HG02981 (cell line): ENCODE measurements at regions not wholly inside any gene's neighbourhood (a gene's known extent, or its start where the extent isn't known, plus 50 kb on each side); places are given as distances from the start of the nearest gene placed in this dataset.

Experiments
- ATAC-seq: cut with Tn5 transposase; IDR thresholded peaks from one replicate; pipeline ENCODE4 v1.9.1; 2021; ENCODE audit warnings: mild to moderate bottlenecking, moderate library complexity; ENCODE audit not compliant: unreplicated experiment

- no peak for ATAC-seq
Measured at GRCh38 chr5:174229514-174230370, 184.2 kb downstream of the NSG2 start.

- ATAC-seq, result no peak
Measured at GRCh38 chr5:174231956-174232487, 186.5 kb downstream of the NSG2 start.

DNA sequence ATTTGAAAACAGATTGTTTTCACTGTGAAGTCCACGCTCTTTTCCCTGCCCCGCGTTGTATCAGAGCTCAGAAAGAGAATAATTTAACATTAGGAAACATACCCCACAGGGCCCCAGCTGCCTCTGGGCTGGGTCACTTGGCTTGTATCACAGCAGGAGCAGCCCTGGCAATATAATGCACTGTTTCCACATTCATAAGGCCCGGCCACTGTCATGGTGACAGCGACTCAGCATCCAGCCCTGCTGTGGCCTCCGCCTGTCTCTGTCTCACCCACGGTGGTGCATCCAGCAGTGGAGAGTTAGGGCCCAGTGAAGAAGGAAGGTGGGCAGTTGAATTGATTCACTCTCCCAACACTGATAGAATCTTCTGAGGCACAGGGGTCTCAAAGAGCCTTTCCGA lies 188.9 kb downstream of the NSG2 start:
- no peak for ATAC-seq

GRCh38 chr5:174235221-174236011 lies 189.9 kb downstream of the NSG2 start:
- no peak for ATAC-seq

DNA sequence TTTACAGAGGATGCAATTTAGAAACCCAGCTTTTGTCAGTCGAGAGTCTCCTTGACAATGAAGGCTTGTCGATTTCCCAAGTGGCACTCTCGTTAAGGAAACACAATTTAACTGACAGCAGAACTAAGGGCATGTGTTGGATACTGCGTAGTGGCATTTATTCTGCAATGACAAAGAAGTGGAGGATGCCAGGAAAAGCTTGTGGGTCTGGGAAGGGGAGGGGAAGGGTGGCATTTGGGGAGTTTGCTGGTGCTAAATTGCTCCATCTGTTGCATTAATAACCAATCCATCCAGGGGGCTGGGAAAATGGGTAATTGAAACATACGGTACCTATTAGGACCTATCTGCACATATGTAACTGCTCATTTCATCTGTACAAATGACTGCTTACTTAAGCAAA lies 190.6 kb downstream of the NSG2 start:
- ATAC-seq, result no peak

- no peak for ATAC-seq
Measured at GRCh38 chr5:174239718-174240117, 194.2 kb downstream of the NSG2 start.

GRCh38 chr5:174242573-174242972 lies 197.1 kb downstream of the NSG2 start:
- ATAC-seq, result no peak

DNA sequence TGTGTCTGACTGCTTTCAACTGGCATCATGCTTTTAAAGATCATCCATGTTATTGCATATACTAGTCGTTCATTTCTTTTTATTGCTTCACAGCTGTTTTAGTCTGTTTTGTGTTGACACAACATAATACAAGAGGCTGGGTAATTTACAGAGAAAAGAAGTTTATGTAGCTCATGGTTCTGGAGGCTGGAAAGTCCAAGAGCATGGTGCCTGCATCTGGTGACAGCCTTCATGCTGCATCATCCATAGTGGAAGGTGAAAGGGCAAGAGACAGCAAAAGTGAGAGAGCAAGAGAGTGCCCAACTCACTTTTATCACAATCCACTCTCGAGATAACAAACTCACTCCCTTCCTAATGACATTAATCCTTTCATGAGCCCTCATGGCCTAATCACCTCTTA lies 198.4 kb downstream of the NSG2 start:
- no peak for ATAC-seq

GRCh38 chr5:174245516-174246075 lies 200.1 kb downstream of the NSG2 start:
- ATAC-seq, result no peak

- ATAC-seq, result no peak
Measured at GRCh38 chr5:174246743-174247142, 201.2 kb downstream of the NSG2 start.

DNA sequence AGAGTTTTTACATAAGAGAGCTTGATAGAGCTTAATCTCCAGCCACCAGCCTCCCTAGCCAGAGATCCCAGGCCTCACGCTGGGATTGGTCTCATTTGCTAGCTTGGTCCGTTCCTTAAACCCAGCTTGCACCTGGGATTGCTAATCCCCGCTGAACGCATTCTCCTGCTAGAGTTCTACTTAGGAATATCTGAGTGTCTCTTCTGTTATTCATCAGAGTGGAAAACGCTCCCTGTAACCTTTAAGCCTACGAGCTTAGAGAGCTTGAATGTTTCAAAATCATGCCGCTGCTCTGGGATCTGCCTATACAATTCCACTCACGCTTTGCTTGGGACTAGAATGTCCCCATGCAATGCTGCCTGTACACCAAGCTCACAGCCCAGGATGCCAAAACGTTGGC lies 201.8 kb downstream of the NSG2 start:
- ATAC-seq, result no peak

GRCh38 chr5:174251305-174252000 lies 205.9 kb downstream of the NSG2 start:
- no peak for ATAC-seq

GRCh38 chr5:174252121-174252520 lies 206.6 kb downstream of the NSG2 start:
- no peak for ATAC-seq

- no peak for ATAC-seq
Measured at GRCh38 chr5:174259696-174260420, 214.4 kb downstream of the NSG2 start.

- ATAC-seq, result no peak
Measured at GRCh38 chr5:174271316-174271715, 225.8 kb downstream of the NSG2 start.

- ATAC-seq, result no peak
Measured at GRCh38 chr5:174272671-174273070, 227.2 kb downstream of the NSG2 start.

GRCh38 chr5:174273325-174273724 lies 227.8 kb downstream of the NSG2 start:
- ATAC-seq, result peak; percentile 83

GRCh38 chr5:174275959-174276358 lies 230.5 kb downstream of the NSG2 start:
- ATAC-seq, result no peak

GRCh38 chr5:174281089-174281760 lies 235.7 kb downstream of the NSG2 start:
- no peak for ATAC-seq

GRCh38 chr5:174281855-174282254 lies 236.3 kb downstream of the NSG2 start:
- ATAC-seq, result no peak
